H1 (cell line): ENCODE measurements at regions not wholly inside any gene's neighbourhood (a gene's known extent, or its start where the extent isn't known, plus 50 kb on each side); places are given as distances from the start of the nearest gene placed in this dataset.

Experiments
- CREB1 ChIP-seq: IDR thresholded peaks from 2 replicates; pipeline ENCODE4 v1.6.1; 2012; ENCODE audit warnings: inconsistent platforms
- CTCF ChIP-seq, 3 experiments: IDR thresholded peaks; 1 replicate in 2 of 3; 2 replicates in 1 of 3; pipeline versions ENCODE4 v1.5.1 to v1.6.1; 2011; ENCODE audit warnings: low read length in 3 of 3, mild to moderate bottlenecking in 3 of 3, inconsistent platforms in 2 of 3, low read depth in 1 of 3, moderate library complexity in 1 of 3; ENCODE audit not compliant: insufficient read depth in 1 of 3; ENCODE audit errors: control extremely low read depth in 1 of 3
- EGR1 ChIP-seq: IDR thresholded peaks from 2 replicates; pipeline ENCODE4 v1.6.1; 2011; ENCODE audit warnings: low read depth, low read length, borderline replicate concordance
- EP300 ChIP-seq, 2 experiments: IDR thresholded peaks; 1 replicate in 1 of 2; 2 replicates in 1 of 2; pipeline ENCODE4 v1.6.1; 2011 to 2012; ENCODE audit warnings: low read depth in 2 of 2, low read length in 2 of 2, mild to moderate bottlenecking in 2 of 2, borderline replicate concordance in 1 of 2, inconsistent platforms in 1 of 2, moderate library complexity in 1 of 2
- EZH2 ChIP-seq: fragments of 200-600 bp; sonication (generic); IDR thresholded peaks from 2 replicates; pipeline ENCODE4 v1.7.1; 2012; ENCODE audit warnings: low read depth, mild to moderate bottlenecking, moderate library complexity, low read length, inconsistent platforms; ENCODE audit not compliant: severe bottlenecking
- KDM1A ChIP-seq: fragments of 200-600, 300-600 bp; sonication (generic); IDR thresholded peaks from 2 replicates; pipeline ENCODE4 v1.7.1; 2016; ENCODE audit warnings: mild to moderate bottlenecking, low read length, borderline replicate concordance
- POLR2A ChIP-seq, 2 experiments: IDR thresholded peaks; 1 replicate in 1 of 2; 2 replicates in 1 of 2; pipeline ENCODE4 v1.6.1; 2011; ENCODE audit warnings: low read depth in 2 of 2, low read length in 2 of 2, mild to moderate bottlenecking in 2 of 2; ENCODE audit errors: control extremely low read depth in 1 of 2
- RAD21 ChIP-seq, 2 experiments: IDR thresholded peaks in 1 of 2; conservative IDR thresholded peaks in 1 of 2; 2 replicates each; pipeline ENCODE4 v1.6.1; 2011; ENCODE audit warnings: low read depth in 2 of 2, low read length in 2 of 2, improper control_type of control experiment in 1 of 2, inconsistent platforms in 1 of 2, mild to moderate bottlenecking in 1 of 2, moderate library complexity in 1 of 2
- SP2 ChIP-seq: IDR thresholded peaks from 2 replicates; pipeline ENCODE4 v1.6.1; 2012; ENCODE audit warnings: mild to moderate bottlenecking, low read length, inconsistent platforms
- SRF ChIP-seq: IDR thresholded peaks from 2 replicates; pipeline ENCODE4 v1.6.1; 2011; ENCODE audit warnings: mild to moderate bottlenecking, low read depth, low read length, moderate library complexity
- TAF1 ChIP-seq: IDR thresholded peaks from 2 replicates; pipeline ENCODE4 v1.6.1; 2011; ENCODE audit warnings: mild to moderate bottlenecking, low read depth, low read length
- TEAD4 ChIP-seq: IDR thresholded peaks from 2 replicates; pipeline ENCODE4 v1.6.1; 2012; ENCODE audit warnings: low read depth, low read length, inconsistent platforms, mixed read lengths

- TF ChIP-seq TEAD4, result no peak
- no peak for TF ChIP-seq POLR2A (IDR thresholded peaks at IDR 0.05; ENCODE audit: control extremely low read depth in 1 of 2, low read depth in 2 of 2, low read length in 2 of 2)
- TF ChIP-seq EP300 (IDR thresholded peaks at IDR 0.05; ENCODE audit: borderline replicate concordance in 1 of 2, low read depth in 2 of 2, low read length in 2 of 2), result no peak
- TF ChIP-seq TAF1, result no peak
- TF ChIP-seq CTCF (IDR thresholded peaks at IDR 0.05; ENCODE audit: control extremely low read depth in 1 of 3, insufficient read depth in 1 of 3, low read depth in 1 of 3, low read length in 3 of 3), result no peak
- TF ChIP-seq CREB1, result no peak
- TF ChIP-seq SP2, result no peak
- TF ChIP-seq EGR1, result no peak
- no peak for TF ChIP-seq KDM1A
- no peak for TF ChIP-seq SRF
- TF ChIP-seq EZH2, result no peak
- no peak for TF ChIP-seq RAD21 (IDR thresholded peaks at IDR 0.05 in 1 of 2, conservative IDR thresholded peaks at IDR 0.05 in 1 of 2; ENCODE audit: low read depth in 2 of 2, low read length in 2 of 2)
These were observed 62.0 kb upstream of the SRRM3 start for GRCh38 chr7:76139670-76140069.
